ENCODE measurements at regions not wholly inside any gene's neighbourhood (a gene's known extent, or its start where the extent isn't known, plus 50 kb on each side); places are given as distances from the start of the nearest gene placed in this dataset.

GRCh38 chr13:30561511-30561910, 56.2 kb upstream of the USPL1 start:
- TF ChIP-seq CTCF (IDR thresholded peaks at IDR 0.05) (no peak), POLR2A (IDR thresholded peaks at IDR 0.05) (no peak)

All from esophagus squamous epithelium (tissue), 4 donors.